ENCODE measurements at regions not wholly inside any gene's neighbourhood (a gene's known extent, or its start where the extent isn't known, plus 50 kb on each side); places are given as distances from the start of the nearest gene placed in this dataset.

DNA sequence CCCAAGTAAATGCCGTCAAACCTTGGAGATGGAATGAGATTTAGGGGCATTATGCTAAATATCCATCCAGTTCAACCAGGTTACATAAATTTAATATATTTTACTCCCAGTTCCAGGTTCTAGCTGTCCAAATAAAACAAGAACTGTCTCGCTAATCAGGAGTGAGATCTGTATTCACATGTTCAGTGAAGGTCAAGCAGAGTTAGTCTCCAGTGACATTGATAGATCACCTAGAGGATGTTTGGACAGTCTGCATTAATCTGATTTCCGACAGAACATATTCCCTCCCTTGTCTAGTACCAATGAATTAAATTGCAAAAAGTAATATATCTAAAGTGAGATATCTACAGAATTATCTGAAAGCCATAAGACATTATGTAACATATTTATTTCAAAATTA lies 979.4 kb upstream of the CNTNAP5 start:
- no peaks in the 10 kb centered on the region for H3K27me3 ChIP-seq (replicated peaks)
- no peak for DNase-seq (ENCODE audit: low read depth in 1 of 2, low spot score in 2 of 2)
- H3K27ac ChIP-seq = no peak overlapping the region
- H3K9me3 ChIP-seq (replicated peaks) = no peaks in the 10 kb centered on the region
- H3K4me1 ChIP-seq (replicated peaks) = no peaks in the 10 kb centered on the region
- H3K4me3 ChIP-seq = no peak overlapping the region
- no peaks in the 10 kb centered on the region for H3K36me3 ChIP-seq

GRCh38 chr2:123047186-123047585 lies 977.9 kb upstream of the CNTNAP5 start:
- H3K27ac ChIP-seq = no peak overlapping the region
- DNase-seq (ENCODE audit: low read depth in 1 of 2, low spot score in 2 of 2) = no peak
- no peak overlapping the region for H3K4me3 ChIP-seq
- H3K4me1 ChIP-seq (replicated peaks) = no peaks in the 10 kb centered on the region
- H3K27me3 ChIP-seq (replicated peaks) = no peaks in the 10 kb centered on the region
- no peaks in the 10 kb centered on the region for H3K36me3 ChIP-seq
- no peaks in the 10 kb centered on the region for H3K9me3 ChIP-seq (replicated peaks)

GRCh38 chr2:123051136-123051535 lies 974.0 kb upstream of the CNTNAP5 start:
- DNase-seq (ENCODE audit: low read depth in 1 of 2, low spot score in 2 of 2) = no peak
- H3K9me3 ChIP-seq (replicated peaks) = no peaks in the 10 kb centered on the region
- no peaks in the 10 kb centered on the region for H3K36me3 ChIP-seq
- no peaks in the 10 kb centered on the region for H3K27me3 ChIP-seq (replicated peaks)
- H3K4me1 ChIP-seq (replicated peaks) = no peaks in the 10 kb centered on the region
- no peak overlapping the region for H3K27ac ChIP-seq
- H3K4me3 ChIP-seq = no peak overlapping the region

- Histone ChIP-seq H3K27me3 (replicated peaks) (no peaks in the 10 kb centered on the region), H3K4me3 (no peak overlapping the region), H3K9me3 (replicated peaks) (no peaks in the 10 kb centered on the region; the same call in 1 of the 2 replicates), H3K36me3 (no peaks in the 10 kb centered on the region), H3K27ac (no peak overlapping the region), H3K4me1 (replicated peaks) (no peaks in the 10 kb centered on the region)
- no peak for DNase-seq (ENCODE audit: low read depth in 1 of 2, low spot score in 2 of 2)
Measured at GRCh38 chr2:123061534-123061933, 963.6 kb upstream of the CNTNAP5 start.

DNA sequence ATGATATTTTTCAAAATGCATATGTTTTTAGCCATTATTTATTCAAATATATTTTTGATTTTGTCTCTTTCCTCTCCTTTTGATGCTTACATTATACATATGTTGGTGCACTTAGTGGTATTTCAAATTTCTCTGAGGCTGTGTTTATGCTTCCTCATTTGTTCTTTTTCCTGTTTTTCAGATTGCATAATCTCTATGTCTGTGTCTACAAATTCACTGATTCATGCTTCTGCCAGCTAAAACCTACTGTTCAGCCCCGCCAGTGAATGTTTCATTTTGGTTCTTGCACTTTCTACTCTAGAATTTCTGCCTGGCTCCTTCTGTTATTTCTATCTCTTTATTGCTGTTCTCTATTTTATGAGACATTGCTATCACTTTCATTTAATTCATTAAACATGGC lies 951.7 kb upstream of the CNTNAP5 start:
- no peak for DNase-seq (ENCODE audit: low read depth in 1 of 2, low spot score in 2 of 2)
- Histone ChIP-seq H3K27me3 (replicated peaks) (no peaks in the 10 kb centered on the region), H3K4me3 (no peak overlapping the region), H3K27ac (no peak overlapping the region), H3K36me3 (no peaks in the 10 kb centered on the region), H3K9me3 (replicated peaks) (no peaks in the 10 kb centered on the region; the same call in none of the 2 replicates), H3K4me1 (replicated peaks) (no peaks in the 10 kb centered on the region)

GRCh38 chr2:123073956-123074355 lies 951.1 kb upstream of the CNTNAP5 start:
- Histone ChIP-seq H3K36me3 (no peaks in the 10 kb centered on the region), H3K27me3 (replicated peaks) (no peaks in the 10 kb centered on the region), H3K27ac (no peak overlapping the region), H3K4me3 (no peak overlapping the region), H3K4me1 (replicated peaks) (no peaks in the 10 kb centered on the region), H3K9me3 (replicated peaks) (no peaks in the 10 kb centered on the region; the same call in none of the 2 replicates)
- DNase-seq (ENCODE audit: low read depth in 1 of 2, low spot score in 2 of 2) = no peak

GRCh38 chr2:123077101-123077500 lies 948.0 kb upstream of the CNTNAP5 start:
- peaks cover 3% of the 10 kb centered on the region for H3K9me3 ChIP-seq (replicated peaks)
- no peak for DNase-seq (ENCODE audit: low read depth in 1 of 2, low spot score in 2 of 2)
- H3K4me1 ChIP-seq (replicated peaks) = no peaks in the 10 kb centered on the region
- H3K4me3 ChIP-seq = no peak overlapping the region
- no peak overlapping the region for H3K27ac ChIP-seq
- no peaks in the 10 kb centered on the region for H3K36me3 ChIP-seq
- H3K27me3 ChIP-seq (replicated peaks) = no peaks in the 10 kb centered on the region

DNA sequence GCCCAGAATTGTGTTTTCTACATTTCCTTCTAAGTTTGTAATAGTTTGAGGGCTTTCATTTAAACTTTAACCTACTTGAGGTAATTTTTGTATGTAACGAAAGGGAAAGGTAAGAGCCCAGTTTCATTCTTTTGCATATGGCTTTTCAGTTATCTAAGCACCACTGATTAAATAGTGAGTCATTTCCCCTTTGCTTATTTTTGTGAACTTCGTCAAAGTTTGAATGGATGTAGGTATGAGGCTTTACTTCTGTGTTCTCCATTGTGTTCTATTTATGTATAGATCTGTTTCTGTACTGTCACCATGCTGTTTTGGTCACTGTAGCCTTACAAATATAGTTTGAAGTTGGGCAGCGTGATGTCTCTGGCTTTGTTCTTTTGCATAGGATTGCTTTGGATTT lies 944.8 kb upstream of the CNTNAP5 start:
- Histone ChIP-seq H3K4me1 (replicated peaks) (no peaks in the 10 kb centered on the region), H3K9me3 (replicated peaks) (peaks cover 3% of the 10 kb centered on the region; the same call in 1 of the 2 replicates), H3K4me3 (no peak overlapping the region), H3K27ac (no peak overlapping the region), H3K27me3 (replicated peaks) (no peaks in the 10 kb centered on the region), H3K36me3 (no peaks in the 10 kb centered on the region)
- DNase-seq (ENCODE audit: low read depth in 1 of 2, low spot score in 2 of 2) = no peak

GRCh38 chr2:123085484-123085883 lies 939.6 kb upstream of the CNTNAP5 start:
- Histone ChIP-seq H3K4me1 (replicated peaks) (no peaks in the 10 kb centered on the region), H3K36me3 (no peaks in the 10 kb centered on the region)

GRCh38 chr2:123086613-123087385 lies 938.3 kb upstream of the CNTNAP5 start:
- Histone ChIP-seq H3K27me3 (replicated peaks) (no peaks in the 10 kb centered on the region), H3K4me1 (replicated peaks) (no peaks in the 10 kb centered on the region), H3K27ac (no peak overlapping the region), H3K9me3 (replicated peaks) (no peaks in the 10 kb centered on the region), H3K4me3 (no peak overlapping the region), H3K36me3 (no peaks in the 10 kb centered on the region)
- no peak for DNase-seq (ENCODE audit: low read depth in 1 of 2, low spot score in 2 of 2)

More at GRCh38 chr2:123085484-123085883, 939.6 kb upstream of the CNTNAP5 start:
- no peaks in the 10 kb centered on the region for H3K27me3 ChIP-seq (replicated peaks)
- H3K27ac ChIP-seq = no peak overlapping the region
- H3K4me3 ChIP-seq = no peak overlapping the region
- H3K9me3 ChIP-seq (replicated peaks) = no peaks in the 10 kb centered on the region
- DNase-seq (ENCODE audit: low read depth in 1 of 2, low spot score in 2 of 2) = no peak

- Histone ChIP-seq H3K4me3 (no peak overlapping the region), H3K27ac (no peak overlapping the region), H3K36me3 (no peaks in the 10 kb centered on the region), H3K4me1 (replicated peaks) (no peaks in the 10 kb centered on the region), H3K9me3 (replicated peaks) (no peaks in the 10 kb centered on the region), H3K27me3 (replicated peaks) (no peaks in the 10 kb centered on the region)
- no peak for DNase-seq (ENCODE audit: low read depth in 1 of 2, low spot score in 2 of 2)
Measured at GRCh38 chr2:123091471-123091870, 933.6 kb upstream of the CNTNAP5 start.

GRCh38 chr2:123093199-123093598 lies 931.9 kb upstream of the CNTNAP5 start:
- Histone ChIP-seq H3K27me3 (replicated peaks) (no peaks in the 10 kb centered on the region), H3K4me1 (replicated peaks) (no peaks in the 10 kb centered on the region), H3K36me3 (no peaks in the 10 kb centered on the region), H3K27ac (no peak overlapping the region), H3K9me3 (replicated peaks) (no peaks in the 10 kb centered on the region), H3K4me3 (no peak overlapping the region)
- DNase-seq (ENCODE audit: low read depth in 1 of 2, low spot score in 2 of 2) = no peak

GRCh38 chr2:123095219-123095835 lies 929.8 kb upstream of the CNTNAP5 start:
- no peak for DNase-seq (ENCODE audit: low read depth in 1 of 2, low spot score in 2 of 2)

GRCh38 chr2:123098619-123099018 lies 926.5 kb upstream of the CNTNAP5 start:
- no peaks in the 10 kb centered on the region for H3K4me1 ChIP-seq (replicated peaks)
- no peaks in the 10 kb centered on the region for H3K9me3 ChIP-seq (replicated peaks)
- H3K27me3 ChIP-seq (replicated peaks) = no peaks in the 10 kb centered on the region
- H3K4me3 ChIP-seq = no peak overlapping the region
- H3K27ac ChIP-seq = no peak overlapping the region
- DNase-seq (ENCODE audit: low read depth in 1 of 2, low spot score in 2 of 2) = no peak
- H3K36me3 ChIP-seq = no peaks in the 10 kb centered on the region

More at GRCh38 chr2:123095219-123095835, 929.8 kb upstream of the CNTNAP5 start:
- Histone ChIP-seq H3K36me3 (no peaks in the 10 kb centered on the region), H3K9me3 (replicated peaks) (no peaks in the 10 kb centered on the region), H3K4me1 (replicated peaks) (no peaks in the 10 kb centered on the region), H3K27ac (no peak overlapping the region), H3K4me3 (no peak overlapping the region), H3K27me3 (replicated peaks) (no peaks in the 10 kb centered on the region)

Data from SJSA1 (cell line).